WERI-Rb-1 (cell line): ENCODE measurements at regions not wholly inside any gene's neighbourhood (a gene's known extent, or its start where the extent isn't known, plus 50 kb on each side); places are given as distances from the start of the nearest gene placed in this dataset.

ENCODE experiments used
- DNase-seq: peaks from one replicate; pipeline ENCODE4 v3.0.0-alpha.2; 2020
- H3K27ac ChIP-seq: fragments of 250-450 bp; sonication (Bioruptor Pico); 2 replicates; pipeline ENCODE4 v1.5.1; 2020; ENCODE audit warnings: mild to moderate bottlenecking, moderate library complexity
- H3K27me3 ChIP-seq: fragments of 250-450 bp; sonication (Bioruptor Pico); 2 replicates; pipeline ENCODE4 v1.5.1; 2021; ENCODE audit warnings: mild to moderate bottlenecking, low read depth, moderate library complexity; ENCODE audit not compliant: insufficient read depth, severe bottlenecking
- H3K36me3 ChIP-seq: fragments of 250-450 bp; sonication (Bioruptor Pico); 2 replicates; pipeline ENCODE4 v1.5.1; 2020; ENCODE audit warnings: mild to moderate bottlenecking, moderate library complexity
- H3K4me3 ChIP-seq: 2 replicates; pipeline ENCODE4 v1.5.1; 2011; ENCODE audit warnings: low read depth, mild to moderate bottlenecking, control low read depth, low read length
- H3K9me3 ChIP-seq: fragments of 250-450 bp; sonication (Bioruptor Pico); 2 replicates; pipeline ENCODE4 v1.5.1; 2021; ENCODE audit warnings: mild to moderate bottlenecking, moderate library complexity; ENCODE audit not compliant: severe bottlenecking
- TF ChIP-seq, protein P1 (sequence below): IDR thresholded peaks from 2 replicates; pipeline ENCODE4 v1.5.1; 2011; ENCODE audit warnings: low read depth, mild to moderate bottlenecking, control low read depth, inconsistent platforms, low read length

DNA sequence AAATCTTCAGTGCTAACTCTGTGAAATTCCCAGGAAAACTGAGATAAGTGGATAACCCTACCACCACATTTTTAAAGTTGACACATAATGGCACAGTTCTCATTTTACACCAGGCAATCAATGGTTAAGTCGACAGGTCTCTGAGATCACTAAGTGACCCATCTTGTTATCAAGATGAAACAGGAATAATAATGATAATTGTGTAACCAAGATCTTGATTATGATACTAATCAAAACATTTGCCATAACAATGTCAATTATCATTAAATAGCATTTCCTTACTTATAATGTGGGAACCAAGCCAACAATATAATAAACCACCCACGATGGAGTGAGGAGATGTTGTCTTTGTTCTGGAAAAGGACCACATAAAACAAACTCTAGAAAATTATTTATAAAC is 541.6 kb downstream of the TFAP2B start:
- Histone ChIP-seq H3K27ac (no peak overlapping the region), H3K36me3 (no peaks in the 10 kb centered on the region), H3K4me3 (no peak overlapping the region), H3K9me3 (no peaks in the 10 kb centered on the region), H3K27me3 (no peaks in the 10 kb centered on the region)
- TF ChIP-seq, protein P1, sequence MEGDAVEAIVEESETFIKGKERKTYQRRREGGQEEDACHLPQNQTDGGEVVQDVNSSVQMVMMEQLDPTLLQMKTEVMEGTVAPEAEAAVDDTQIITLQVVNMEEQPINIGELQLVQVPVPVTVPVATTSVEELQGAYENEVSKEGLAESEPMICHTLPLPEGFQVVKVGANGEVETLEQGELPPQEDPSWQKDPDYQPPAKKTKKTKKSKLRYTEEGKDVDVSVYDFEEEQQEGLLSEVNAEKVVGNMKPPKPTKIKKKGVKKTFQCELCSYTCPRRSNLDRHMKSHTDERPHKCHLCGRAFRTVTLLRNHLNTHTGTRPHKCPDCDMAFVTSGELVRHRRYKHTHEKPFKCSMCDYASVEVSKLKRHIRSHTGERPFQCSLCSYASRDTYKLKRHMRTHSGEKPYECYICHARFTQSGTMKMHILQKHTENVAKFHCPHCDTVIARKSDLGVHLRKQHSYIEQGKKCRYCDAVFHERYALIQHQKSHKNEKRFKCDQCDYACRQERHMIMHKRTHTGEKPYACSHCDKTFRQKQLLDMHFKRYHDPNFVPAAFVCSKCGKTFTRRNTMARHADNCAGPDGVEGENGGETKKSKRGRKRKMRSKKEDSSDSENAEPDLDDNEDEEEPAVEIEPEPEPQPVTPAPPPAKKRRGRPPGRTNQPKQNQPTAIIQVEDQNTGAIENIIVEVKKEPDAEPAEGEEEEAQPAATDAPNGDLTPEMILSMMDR = no peak
- DNase-seq = no peak

DNA sequence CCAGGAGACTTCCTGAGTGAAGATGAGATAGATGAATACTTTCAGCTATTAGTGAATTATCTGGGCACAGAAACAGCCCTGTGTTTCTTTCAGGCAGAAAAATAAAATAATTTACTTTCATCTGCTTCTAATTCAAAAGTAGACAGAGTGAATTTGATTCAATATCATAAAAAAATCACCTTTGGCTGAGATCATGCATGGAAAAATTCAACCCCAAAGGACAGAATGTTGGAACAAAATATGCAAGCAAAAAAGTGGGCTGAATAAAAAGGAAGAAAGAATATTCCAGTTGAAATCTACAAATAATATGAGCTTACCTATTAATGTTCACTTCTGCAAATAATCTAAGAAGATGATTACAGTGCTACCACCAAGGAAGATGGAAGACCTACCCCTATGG is 546.9 kb downstream of the TFAP2B start:
- Histone ChIP-seq H3K9me3 (no peaks in the 10 kb centered on the region), H3K36me3 (no peaks in the 10 kb centered on the region), H3K27ac (no peak overlapping the region), H3K27me3 (no peaks in the 10 kb centered on the region), H3K4me3 (no peak overlapping the region)
- DNase-seq = no peak
- TF ChIP-seq, protein P1 = no peak

DNA sequence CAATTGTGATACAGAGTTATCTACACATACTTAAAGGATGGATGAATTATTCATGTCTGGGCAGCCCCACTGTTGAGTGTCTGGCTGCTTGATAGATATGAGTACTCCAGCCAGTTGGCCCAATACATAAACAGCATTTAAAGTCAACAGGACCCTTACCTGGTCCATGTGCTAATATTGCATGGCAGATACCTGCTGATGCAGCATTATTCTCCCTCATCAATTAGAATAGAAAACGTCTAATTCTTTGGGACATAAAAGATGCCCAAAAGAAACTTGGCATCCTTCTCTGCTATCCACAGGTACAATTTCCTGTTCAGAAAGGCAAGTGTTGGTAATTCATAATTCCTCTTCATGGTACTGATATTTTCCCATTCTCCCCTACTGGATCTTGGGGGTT is 550.8 kb downstream of the TFAP2B start:
- TF ChIP-seq, protein P1 = no peak
- DNase-seq = no peak
- no peak overlapping the region for H3K27ac ChIP-seq
- no peak overlapping the region for H3K4me3 ChIP-seq
- H3K27me3 ChIP-seq = no peaks in the 10 kb centered on the region
- no peaks in the 10 kb centered on the region for H3K36me3 ChIP-seq
- H3K9me3 ChIP-seq = no peaks in the 10 kb centered on the region

DNA sequence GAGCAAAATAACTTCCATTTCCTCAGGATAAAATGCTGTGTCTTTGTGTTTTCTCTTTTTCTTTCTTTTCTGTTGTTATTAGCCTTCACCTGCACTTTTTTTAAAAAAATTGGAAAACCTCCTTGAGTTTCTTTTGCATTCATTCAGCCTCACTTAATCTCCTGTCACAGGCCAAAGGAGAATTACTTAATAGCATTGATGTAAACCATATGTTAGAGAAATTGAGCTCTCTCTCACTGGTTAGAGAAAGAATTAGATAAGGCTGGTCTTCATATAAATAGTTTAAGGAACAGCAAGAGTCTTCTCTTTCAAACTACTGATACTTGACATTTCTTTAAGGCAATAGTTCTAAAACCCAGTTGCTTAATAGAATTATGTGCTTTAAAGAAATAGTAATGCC is 564.2 kb downstream of the TFAP2B start:
- no peak overlapping the region for H3K4me3 ChIP-seq

DNA sequence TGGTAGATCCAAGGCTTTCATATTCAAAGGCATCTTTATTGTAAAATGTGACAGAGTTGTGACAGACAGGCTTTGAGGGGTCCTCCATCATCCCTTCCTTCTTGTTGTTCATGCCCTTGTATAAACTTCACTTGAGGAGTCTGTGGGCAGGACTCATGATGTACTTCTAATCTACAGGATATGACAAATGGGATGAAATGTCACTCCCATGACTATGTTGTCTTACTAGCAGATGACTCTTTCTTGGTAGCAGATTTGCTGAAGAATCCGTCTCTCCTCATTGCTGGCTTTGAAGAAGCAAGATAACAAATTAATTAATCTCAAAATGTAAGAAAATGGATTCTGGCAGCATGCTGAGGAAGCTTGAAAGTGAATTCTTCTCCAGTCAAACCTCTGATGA is 566.1 kb downstream of the TFAP2B start:
- Histone ChIP-seq H3K27ac (no peak overlapping the region), H3K27me3 (no peaks in the 10 kb centered on the region), H3K36me3 (no peaks in the 10 kb centered on the region), H3K4me3 (no peak overlapping the region), H3K9me3 (peaks cover 4% of the 10 kb centered on the region)
- TF ChIP-seq, protein P1 = no peak
- no peak for DNase-seq

More for the DNA sequence above, 564.2 kb downstream of the TFAP2B start:
- Histone ChIP-seq H3K9me3 (peaks cover 4% of the 10 kb centered on the region), H3K27me3 (no peaks in the 10 kb centered on the region), H3K36me3 (no peaks in the 10 kb centered on the region), H3K27ac (no peak overlapping the region)
- TF ChIP-seq, protein P1 = no peak
- no peak for DNase-seq

DNA sequence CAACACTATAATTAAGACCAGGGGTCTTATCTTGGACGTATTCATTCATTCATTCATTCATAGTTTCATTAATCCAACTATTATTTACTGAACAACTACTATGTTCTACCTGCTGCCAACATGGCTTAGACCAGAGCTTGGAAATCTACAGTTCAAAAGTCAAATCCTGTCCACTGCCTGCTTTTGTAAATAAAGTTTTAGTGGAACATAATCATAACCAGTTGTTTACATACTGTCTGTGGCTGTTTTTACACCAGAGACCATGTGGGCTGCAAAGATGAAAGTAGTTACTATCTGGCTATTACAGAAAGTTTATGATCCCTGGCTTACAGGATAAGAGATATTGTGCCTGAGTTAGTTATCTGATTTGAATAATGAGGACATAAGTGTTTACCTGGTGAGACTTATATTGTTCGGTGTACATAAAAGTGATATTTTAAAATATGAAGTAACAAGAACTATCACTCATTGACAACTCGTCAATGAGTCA is 567.7 kb downstream of the TFAP2B start:
- no peaks in the 10 kb centered on the region for H3K36me3 ChIP-seq
- DNase-seq = no peak

More for the DNA sequence above, 567.7 kb downstream of the TFAP2B start:
- Histone ChIP-seq H3K9me3 (peaks cover 4% of the 10 kb centered on the region), H3K27me3 (no peaks in the 10 kb centered on the region), H3K27ac (no peak overlapping the region), H3K4me3 (no peak overlapping the region)
- TF ChIP-seq, protein P1 = no peak
